Stimulated activated CD8-positive, alpha-beta memory T cell treated with anti-CD3 and anti-CD28 coated beads, Interleukin-4, amount 100 ng/mL, for 4 hours (primary cell): ENCODE measurements at regions not wholly inside any gene's neighbourhood (a gene's known extent, or its start where the extent isn't known, plus 50 kb on each side); places are given as distances from the start of the nearest gene placed in this dataset.

ENCODE experiments used
- DNase-seq, 2 donors: peaks; one replicate each; pipeline ENCODE4 v3.0.0-alpha.2; 2020; ENCODE audit warnings: low read depth in 2 of 2, low spot score in 1 of 2

GRCh38 chr3:150172356-150172755 is 201.7 kb upstream of the PFN2 start:
- no peak for DNase-seq

- no peak for DNase-seq
Measured at GRCh38 chr3:150170852-150171520, 200.3 kb upstream of the PFN2 start.

- no peak for DNase-seq
Measured at GRCh38 chr3:150169330-150169940, 198.7 kb upstream of the PFN2 start.

GRCh38 chr3:150168698-150169097 is 198.0 kb upstream of the PFN2 start:
- DNase-seq: no peak

- DNase-seq: no peak
Measured at GRCh38 chr3:150165396-150166094, 194.8 kb upstream of the PFN2 start.

GRCh38 chr3:150161011-150161410 is 190.3 kb upstream of the PFN2 start:
- DNase-seq: no peak

GRCh38 chr3:150158943-150159625 is 188.4 kb upstream of the PFN2 start:
- DNase-seq: no peak

GRCh38 chr3:150152567-150152966 is 181.9 kb upstream of the PFN2 start:
- no peak for DNase-seq

- DNase-seq: no peak
Measured at GRCh38 chr3:150150633-150151032, 179.9 kb upstream of the PFN2 start.

- DNase-seq: no peak
Measured at GRCh38 chr3:150149651-150150051, 179.0 kb upstream of the PFN2 start.

- DNase-seq: no peak
Measured at GRCh38 chr3:150148227-150148626, 177.5 kb upstream of the PFN2 start.

GRCh38 chr3:150147776-150148175 is 177.1 kb upstream of the PFN2 start:
- DNase-seq: no peak

- DNase-seq: no peak
Measured at GRCh38 chr3:150146991-150147761, 176.5 kb upstream of the PFN2 start.

- no peak for DNase-seq
Measured at GRCh38 chr3:150145659-150146058, 175.0 kb upstream of the PFN2 start.

- no peak for DNase-seq
Measured at GRCh38 chr3:150144191-150144708, 173.6 kb upstream of the PFN2 start.

- DNase-seq: no peak
Measured at GRCh38 chr3:150142936-150143335, 172.2 kb upstream of the PFN2 start.

- no peak for DNase-seq
Measured at GRCh38 chr3:150141790-150142326, 171.2 kb upstream of the PFN2 start.

GRCh38 chr3:150140614-150141321 is 170.1 kb upstream of the PFN2 start:
- no peak for DNase-seq

GRCh38 chr3:150138824-150139223 is 168.1 kb upstream of the PFN2 start:
- DNase-seq: no peak

GRCh38 chr3:150136242-150136641 is 165.5 kb upstream of the PFN2 start:
- no peak for DNase-seq
